ENCODE measurements at regions not wholly inside any gene's neighbourhood (a gene's known extent, or its start where the extent isn't known, plus 50 kb on each side); places are given as distances from the start of the nearest gene placed in this dataset.

- no peak for TF ChIP-seq E4F1 (CRISPR knock-in tag; IDR thresholded peaks at IDR 0.05; ENCODE audit: borderline replicate concordance)
- TF ChIP-seq TBL1XR1 (IDR thresholded peaks at IDR 0.05; ENCODE audit: low read length in 2 of 2), result no peak
- peak; percentile 71; the same call in 1 of the 2 replicates for TF ChIP-seq SPI1 (IDR thresholded peaks at IDR 0.05; ENCODE audit: borderline replicate concordance, low read depth, low read length)
- no peak for TF ChIP-seq ZNF668 (CRISPR knock-in tag; IDR thresholded peaks at IDR 0.05)
- TF ChIP-seq PURB (CRISPR knock-in tag; IDR thresholded peaks at IDR 0.05; ENCODE audit: low read depth), result no peak
- no peak for TF ChIP-seq ZEB2 (IDR thresholded peaks at IDR 0.05)
- TF ChIP-seq LEF1 (IDR thresholded peaks at IDR 0.05), result no peak
- TF ChIP-seq ZNF121 (CRISPR knock-in tag; conservative IDR thresholded peaks at IDR 0.05), result no peak
- no peak; the same call in 1 of the 2 replicates for TF ChIP-seq REST (IDR thresholded peaks at IDR 0.05; ENCODE audit: borderline replicate concordance)
- no peak for TF ChIP-seq REST (CRISPR knock-in tag; IDR thresholded peaks at IDR 0.05; ENCODE audit: low read depth)
- no peak for TF ChIP-seq HES1 (IDR thresholded peaks at IDR 0.05; ENCODE audit: low read depth)
- TF ChIP-seq HSF4 (CRISPR knock-in tag; IDR thresholded peaks at IDR 0.05; ENCODE audit: borderline replicate concordance), result no peak
- no peak for TF ChIP-seq BRF1 (IDR thresholded peaks at IDR 0.05; ENCODE audit: borderline replicate concordance, extremely low read depth, insufficient read length)
- no peak for TF ChIP-seq CREB1 (IDR thresholded peaks at IDR 0.05)
- TF ChIP-seq CREB1 (CRISPR knock-in tag; IDR thresholded peaks at IDR 0.05), result no peak
- no peak for TF ChIP-seq FOXJ3 (CRISPR knock-in tag; IDR thresholded peaks at IDR 0.05)
- no peak for TF ChIP-seq MIER1 (IDR thresholded peaks at IDR 0.05; ENCODE audit: low read depth)
- TF ChIP-seq MLLT1 (IDR thresholded peaks at IDR 0.05), result no peak
- TF ChIP-seq MTF1 (CRISPR knock-in tag; IDR thresholded peaks at IDR 0.05; ENCODE audit: borderline replicate concordance), result no peak
Measured at GRCh38 chr6:149235130-149235561, 82.4 kb upstream of the TAB2 start (continued).
